ENCODE measurements at regions not wholly inside any gene's neighbourhood (a gene's known extent, or its start where the extent isn't known, plus 50 kb on each side); places are given as distances from the start of the nearest gene placed in this dataset.
"Not testable (repeated sequence)": the region's sequence is repeated elsewhere in the genome, so short reads cannot be mapped to it uniquely, and the experiment has no call there.

DNA sequence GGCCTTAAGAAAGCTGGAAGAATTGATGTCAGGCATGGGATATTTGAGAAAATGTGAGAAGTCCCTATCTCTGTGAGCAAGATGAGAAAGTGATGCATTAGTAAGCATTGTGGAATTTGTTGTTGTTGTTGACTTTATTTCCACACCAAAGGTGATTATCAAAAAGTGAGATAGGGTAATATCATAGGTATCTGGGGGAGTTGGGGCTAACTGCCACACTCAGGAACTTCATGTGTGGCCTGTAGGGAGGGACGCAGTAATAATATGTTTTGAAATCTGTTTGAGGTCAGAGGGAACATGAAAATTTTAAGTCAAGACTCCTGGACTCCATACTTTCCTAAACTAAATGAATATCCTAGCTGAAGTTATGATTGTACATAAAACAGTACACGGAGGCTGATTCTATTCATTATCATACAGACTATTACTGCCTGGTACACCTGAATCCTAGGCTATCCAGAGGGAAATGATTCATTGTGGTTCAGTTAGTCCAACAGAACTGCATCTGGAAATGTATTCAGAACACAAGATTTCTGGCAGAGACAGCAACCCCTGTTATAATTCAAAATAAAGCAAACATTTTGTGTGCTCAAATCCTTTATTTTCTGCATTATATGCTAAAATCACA, 304.8 kb downstream of the CPS1 start:
- ATAC-seq = no peak

GRCh38 chr2:210862283-210863065, 306.1 kb downstream of the CPS1 start:
- no peak for ATAC-seq

DNA sequence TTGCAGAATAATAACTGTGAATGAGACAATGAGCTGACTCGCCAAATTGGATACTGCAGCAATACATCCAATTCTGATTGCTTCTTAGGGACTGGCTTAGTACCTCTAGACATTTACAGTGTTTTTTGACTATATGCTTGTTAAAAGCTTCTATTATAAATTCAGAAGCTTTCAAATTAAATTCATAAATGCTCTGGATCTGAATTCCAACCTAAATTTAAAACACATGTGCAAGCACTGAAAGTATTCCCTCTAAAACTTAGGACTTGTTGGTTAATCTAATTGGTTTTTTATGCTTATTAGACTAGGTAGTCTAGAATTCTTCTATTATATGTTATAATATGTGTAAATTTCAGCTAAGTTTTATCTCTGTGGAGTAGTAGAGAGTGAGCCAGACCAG, 306.9 kb downstream of the CPS1 start:
- no peak for ATAC-seq

GRCh38 chr2:210871566-210871965, 315.2 kb downstream of the CPS1 start:
- not testable (repeated sequence) for ATAC-seq

DNA sequence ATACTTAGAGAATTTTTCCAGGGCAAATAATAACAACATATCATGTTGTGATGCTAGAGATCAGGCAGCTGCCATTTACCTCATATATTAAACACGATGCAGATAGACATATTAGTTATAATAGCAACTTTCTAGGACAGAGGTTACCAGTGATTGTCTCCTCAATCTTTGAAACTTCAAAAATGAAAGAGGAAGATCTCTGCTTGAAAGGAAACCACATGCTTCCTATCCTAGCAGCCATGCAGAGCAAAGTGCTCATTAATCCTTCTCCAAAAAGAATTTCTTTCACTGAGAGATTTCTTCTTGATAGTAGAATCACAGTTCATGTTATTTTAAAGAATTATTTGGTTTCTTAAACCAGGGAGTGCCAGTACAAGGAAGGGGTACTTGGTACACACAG, 317.2 kb downstream of the CPS1 start:
- ATAC-seq = no peak

DNA sequence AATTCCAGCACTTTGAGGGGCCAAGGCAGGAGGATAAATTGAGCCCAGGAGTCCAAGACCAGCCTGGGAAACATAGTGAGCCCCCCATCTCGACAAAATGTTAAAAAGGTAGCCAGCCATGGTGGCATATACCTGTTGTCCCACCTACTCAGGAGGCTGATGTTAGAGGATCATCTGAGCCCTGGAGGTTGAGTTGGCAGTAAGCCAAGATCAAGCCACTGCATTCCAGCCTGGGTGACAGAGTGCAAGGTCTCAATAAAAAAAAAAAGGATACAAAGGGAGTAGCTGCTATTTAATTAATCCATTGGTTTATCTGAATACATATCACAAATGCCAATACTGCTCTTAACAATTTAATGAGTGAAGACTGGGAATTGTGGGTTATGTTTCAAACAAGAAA, 327.8 kb downstream of the CPS1 start:
- no peak for ATAC-seq

DNA sequence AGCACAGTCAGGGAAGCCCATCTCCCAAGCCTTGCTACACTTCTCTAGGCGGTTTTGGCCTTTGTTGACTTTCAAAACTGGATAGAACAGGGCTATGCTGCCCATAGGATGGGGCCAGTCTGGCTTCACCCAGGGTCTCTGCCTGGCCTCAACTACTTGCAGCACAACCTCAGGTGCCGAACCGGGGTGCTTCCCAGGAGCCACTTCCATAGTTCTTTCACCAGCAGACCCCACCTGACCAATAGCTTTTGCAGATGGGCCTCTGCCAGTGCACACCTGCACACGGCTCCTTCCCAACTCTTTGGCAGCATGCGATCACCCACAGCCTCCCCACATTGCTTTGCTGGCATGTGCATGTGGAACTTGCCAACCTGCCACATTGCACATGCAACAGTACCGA, 331.6 kb downstream of the CPS1 start:
- ATAC-seq = no peak

- ATAC-seq = no peak
Observed at GRCh38 chr2:210895132-210895531, 338.7 kb downstream of the CPS1 start.

DNA sequence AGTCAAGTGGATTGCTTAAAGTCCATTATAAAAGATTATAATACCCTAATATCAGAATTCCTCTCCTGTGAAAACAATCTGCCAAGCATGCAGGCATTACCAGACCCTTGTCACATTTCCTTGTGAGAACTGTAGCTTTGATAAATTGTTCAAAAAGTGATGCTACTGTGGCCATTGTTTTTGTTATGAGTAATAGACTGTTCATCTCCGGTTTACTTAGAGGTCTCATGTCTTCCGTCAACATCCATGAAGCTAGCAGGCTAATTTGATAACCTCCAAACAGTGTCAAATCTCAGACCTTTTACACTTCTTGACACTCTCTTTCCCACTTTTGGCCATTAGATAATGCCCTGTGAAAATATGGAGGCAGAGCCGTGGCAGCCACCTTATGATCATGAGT, 342.7 kb downstream of the CPS1 start:
- no peak for ATAC-seq

DNA sequence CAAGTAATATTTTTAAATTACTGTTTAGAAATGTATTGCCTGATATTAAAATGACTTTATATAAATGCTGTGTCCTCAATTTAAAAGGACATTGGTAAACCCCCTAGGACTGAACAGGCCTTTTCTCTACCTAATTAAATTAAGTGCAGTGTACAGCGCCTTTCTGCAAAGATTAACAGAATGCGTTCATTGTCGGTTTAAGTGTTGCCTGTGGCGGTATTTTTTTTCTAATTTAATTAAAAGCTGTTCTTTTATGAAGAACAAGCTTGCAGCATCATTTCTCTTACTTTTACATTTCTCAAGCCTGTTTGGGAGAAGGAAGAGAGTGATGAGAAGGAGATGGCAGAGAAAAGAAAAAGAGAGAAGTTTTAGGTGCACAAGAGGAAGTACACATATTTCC, 344.9 kb downstream of the CPS1 start:
- ATAC-seq = no peak

DNA sequence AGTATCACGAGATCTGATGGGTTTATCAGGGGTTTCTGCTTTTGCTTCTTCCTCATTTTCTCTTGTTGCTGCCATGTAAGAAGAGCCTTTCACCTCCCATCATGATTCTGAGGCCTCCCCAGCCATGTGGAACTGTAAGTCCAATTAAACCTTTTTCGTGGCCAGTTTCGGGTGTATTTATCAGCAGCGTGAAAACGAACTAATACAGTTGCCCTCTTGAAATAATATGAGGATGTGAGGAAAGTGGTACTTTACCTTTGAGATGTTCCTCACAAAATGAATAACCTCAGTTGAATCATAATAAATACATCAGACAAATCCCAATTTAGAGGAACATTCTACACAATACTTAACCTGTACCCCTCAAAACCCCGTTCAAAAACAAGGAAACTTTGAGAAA, 356.4 kb downstream of the CPS1 start:
- ATAC-seq = no peak

DNA sequence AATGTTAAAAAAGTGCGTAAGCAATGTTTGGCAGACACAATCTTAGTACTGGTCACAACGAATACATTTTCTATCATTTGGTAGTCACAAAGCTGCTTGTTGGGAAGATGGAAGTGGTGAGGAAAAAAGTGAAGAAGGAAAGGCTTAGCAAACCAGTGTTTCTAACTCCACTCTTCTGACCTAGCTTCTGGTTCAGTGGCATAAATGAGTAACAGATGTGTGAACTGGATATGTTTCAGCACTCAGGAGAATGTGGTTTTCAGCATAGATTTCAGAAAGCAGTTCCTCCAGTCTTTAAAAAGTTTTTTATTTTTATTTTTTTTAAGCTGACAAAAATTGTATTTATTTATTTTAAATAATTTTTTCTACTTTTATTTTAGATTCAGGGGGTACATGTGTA, 357.1 kb downstream of the CPS1 start:
- no peak for ATAC-seq

GRCh38 chr2:210915912-210916311, 359.5 kb downstream of the CPS1 start:
- no peak for ATAC-seq

DNA sequence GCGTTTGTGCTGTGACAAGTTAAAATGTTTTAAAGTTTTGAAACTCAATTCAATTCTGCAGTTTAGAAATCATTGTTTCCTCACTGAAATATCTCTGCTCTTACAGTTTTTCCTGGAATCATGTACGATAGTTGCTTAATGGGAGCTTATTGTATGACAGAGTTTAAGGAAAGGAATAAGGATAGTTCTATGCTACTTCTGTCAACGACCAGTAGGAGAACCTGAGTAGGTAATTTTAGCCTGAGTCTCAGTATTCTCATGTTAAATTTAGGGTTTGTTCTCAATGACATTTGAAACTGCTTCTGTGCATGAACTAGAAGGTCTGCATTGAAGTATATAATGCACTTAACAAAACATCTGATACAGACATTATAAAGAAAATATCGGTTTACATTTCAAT, 361.1 kb downstream of the CPS1 start:
- no peak for ATAC-seq

DNA sequence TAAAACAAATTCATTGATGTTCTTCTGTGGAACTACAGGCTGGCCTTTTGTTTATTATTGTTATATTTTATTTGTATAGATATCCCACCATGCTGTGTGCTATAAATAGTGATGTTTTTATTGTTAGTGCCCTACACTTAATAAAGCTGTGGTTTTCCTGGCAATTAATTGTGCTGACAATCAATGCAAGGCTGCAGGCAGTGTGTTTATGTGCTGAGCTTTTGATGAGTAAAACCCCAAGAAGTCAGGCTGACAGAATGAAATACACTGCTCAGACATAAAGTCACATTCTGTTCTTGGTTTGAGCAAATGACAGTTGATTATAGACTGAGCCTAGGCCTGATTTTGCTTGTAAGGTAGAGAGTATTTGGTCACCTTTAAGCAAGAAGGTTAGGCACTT, 362.7 kb downstream of the CPS1 start:
- no peak for ATAC-seq

DNA sequence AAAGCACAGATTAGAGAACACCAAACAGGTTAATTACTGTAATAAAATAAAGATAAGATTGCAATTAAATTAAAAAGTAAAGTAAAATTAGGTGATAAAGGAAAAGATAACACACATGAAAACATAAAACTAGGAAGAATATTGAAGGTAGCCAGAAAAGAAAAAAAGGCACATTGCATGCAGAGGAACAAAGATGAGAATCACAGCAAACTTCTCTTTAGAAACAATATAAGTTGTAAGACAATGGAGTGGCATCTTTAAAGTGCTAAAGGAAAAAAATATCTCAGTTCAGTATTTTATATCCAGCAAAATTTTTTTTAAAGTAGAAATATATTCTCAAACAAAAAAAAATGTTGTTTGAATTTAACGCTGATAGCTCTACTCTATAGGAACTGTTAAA, 366.0 kb downstream of the CPS1 start:
- ATAC-seq = no peak

DNA sequence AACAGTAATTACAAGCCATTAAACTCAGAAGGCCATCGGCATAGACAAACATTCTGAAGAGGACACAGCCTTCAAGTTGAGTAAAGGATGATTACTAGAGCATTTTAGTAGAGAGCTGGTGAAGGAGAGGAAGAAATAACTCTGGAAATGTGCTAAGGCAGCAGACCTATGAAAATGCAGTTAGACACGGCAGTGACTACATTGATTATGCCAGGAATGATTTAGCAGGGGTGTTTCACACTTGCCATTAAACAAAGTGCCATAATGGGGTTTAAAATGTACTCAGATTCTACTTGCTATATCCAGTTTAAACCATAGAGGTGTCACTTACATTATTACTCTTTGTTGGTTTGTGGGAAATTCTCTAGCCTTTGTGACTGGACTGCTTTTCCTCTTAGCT, 372.3 kb downstream of the CPS1 start:
- no peak for ATAC-seq

- ATAC-seq = no peak
Observed at GRCh38 chr2:210938228-210938627, 381.8 kb downstream of the CPS1 start.

GRCh38 chr2:210946395-210946794, 390.0 kb downstream of the CPS1 start:
- ATAC-seq = no peak

DNA sequence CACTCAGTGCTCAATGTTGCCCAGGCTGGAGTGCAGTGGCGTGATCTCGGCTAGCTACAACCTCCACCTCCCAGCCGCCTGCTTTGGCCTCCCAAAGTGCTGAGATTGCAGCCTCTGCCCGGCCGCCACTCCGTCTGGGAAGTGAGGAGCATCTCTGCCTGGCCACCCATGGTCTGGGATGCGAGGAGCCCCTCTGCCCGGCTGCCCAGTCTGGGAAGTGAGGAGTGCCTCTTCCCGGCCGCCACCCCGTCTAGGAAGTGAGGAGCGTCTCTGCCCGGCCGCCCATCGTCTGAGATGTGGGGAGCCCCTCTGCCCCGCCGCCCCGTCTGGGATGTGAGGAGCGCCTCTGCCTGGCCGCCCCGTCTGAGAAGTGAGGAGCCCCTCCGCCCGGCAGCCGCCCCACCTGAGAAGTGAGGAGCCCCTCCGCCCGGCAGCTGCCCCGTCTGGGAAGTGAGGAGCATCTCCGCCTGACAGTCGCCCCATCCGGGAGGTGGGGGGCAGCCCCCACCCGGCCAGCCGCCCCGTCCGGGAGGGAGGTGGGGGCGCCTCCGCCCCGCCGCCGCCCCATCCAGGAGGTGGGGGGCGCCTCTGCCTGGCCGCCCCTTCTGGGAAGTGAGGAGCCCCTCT, 394.1 kb downstream of the CPS1 start:
- not testable (repeated sequence) for ATAC-seq

- ATAC-seq = no peak
Observed at GRCh38 chr2:210954386-210954907, 398.0 kb downstream of the CPS1 start.

- no peak for ATAC-seq
Observed at GRCh38 chr2:210955591-210955990, 399.2 kb downstream of the CPS1 start.

DNA sequence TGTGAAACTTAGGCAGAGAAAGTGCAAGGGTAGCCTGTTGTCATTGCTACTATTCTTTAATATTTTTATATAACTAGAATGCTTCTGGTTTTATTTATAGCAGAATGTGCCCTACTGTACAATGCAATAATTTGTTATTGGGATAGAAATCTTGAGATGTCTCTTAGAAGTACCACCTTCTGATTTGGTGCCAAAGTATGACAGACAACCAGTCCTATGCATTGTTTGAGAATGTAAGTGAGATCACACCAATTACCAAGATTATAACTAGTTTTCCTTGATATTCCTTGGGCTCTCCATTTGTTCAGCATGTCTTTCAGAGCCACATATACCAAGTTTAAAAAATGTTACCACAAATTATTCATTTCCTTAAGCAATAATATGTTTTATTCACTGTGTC, 399.7 kb downstream of the CPS1 start:
- no peak for ATAC-seq

GRCh38 chr2:210961249-210961648, 404.9 kb downstream of the CPS1 start:
- ATAC-seq = no peak

All from activated CD4-positive, CD25-positive, alpha-beta regulatory T cell treated with anti-CD3 and anti-CD28 coated beads, Interleukin-2, amount 50 U/mL, for 24 hours (primary cell).